Suprapubic skin (tissue), 4 donors: ENCODE measurements at regions not wholly inside any gene's neighbourhood (a gene's known extent, or its start where the extent isn't known, plus 50 kb on each side); places are given as distances from the start of the nearest gene placed in this dataset.

Experiments
- CTCF ChIP-seq, 2 donors: fragments of 200-600 bp in 1 of 2; fragments of 450-650 bp in 1 of 2; sonication (generic) in 1 of 2; IDR thresholded peaks; one replicate each; pipeline ENCODE4 v1.5.1; 2016 to 2019; ENCODE audit warnings: antibody characterized with exemption in 2 of 2, mild to moderate bottlenecking in 1 of 2, moderate library complexity in 1 of 2
- POLR2A ChIP-seq, 2 donors: fragments of 450-650 bp; IDR thresholded peaks; one replicate each; pipeline ENCODE4 v1.6.1; 2017; ENCODE audit warnings: antibody characterized with exemption in 2 of 2, mild to moderate bottlenecking in 2 of 2, moderate library complexity in 2 of 2
- POLR2AphosphoS5 ChIP-seq, 3 donors: sonication (generic); formaldehyde crosslinking; IDR thresholded peaks; one replicate each; pipeline ENCODE4 v1.6.1; 2017; ENCODE audit warnings: antibody characterized with exemption in 3 of 3

- TF ChIP-seq CTCF (IDR thresholded peaks at IDR 0.05) (no peak), POLR2A (IDR thresholded peaks at IDR 0.05) (no peak), POLR2AphosphoS5 (IDR thresholded peaks at IDR 0.05) (no peak)
Measured at GRCh38 chr2:120889936-120890335, 154.3 kb downstream of the GLI2 start.
